OCI-LY3 (cell line): ENCODE measurements at regions not wholly inside any gene's neighbourhood (a gene's known extent, or its start where the extent isn't known, plus 50 kb on each side); places are given as distances from the start of the nearest gene placed in this dataset.

Experiments
- EZH2phosphoT487 ChIP-seq: fragments of 200-600 bp; shearing (Covaris generic); IDR thresholded peaks from 2 replicates; pipeline ENCODE4 v1.6.1; 2018; ENCODE audit warnings: antibody characterized with exemption, mixed run types, low read depth
- TF ChIP-seq, protein P1 (sequence below): fragments of 200-600, 300-600 bp; sonication (generic); IDR thresholded peaks from 2 replicates; pipeline ENCODE4 v1.5.1; 2014; ENCODE audit warnings: antibody characterized with exemption, low read length, low read depth

DNA sequence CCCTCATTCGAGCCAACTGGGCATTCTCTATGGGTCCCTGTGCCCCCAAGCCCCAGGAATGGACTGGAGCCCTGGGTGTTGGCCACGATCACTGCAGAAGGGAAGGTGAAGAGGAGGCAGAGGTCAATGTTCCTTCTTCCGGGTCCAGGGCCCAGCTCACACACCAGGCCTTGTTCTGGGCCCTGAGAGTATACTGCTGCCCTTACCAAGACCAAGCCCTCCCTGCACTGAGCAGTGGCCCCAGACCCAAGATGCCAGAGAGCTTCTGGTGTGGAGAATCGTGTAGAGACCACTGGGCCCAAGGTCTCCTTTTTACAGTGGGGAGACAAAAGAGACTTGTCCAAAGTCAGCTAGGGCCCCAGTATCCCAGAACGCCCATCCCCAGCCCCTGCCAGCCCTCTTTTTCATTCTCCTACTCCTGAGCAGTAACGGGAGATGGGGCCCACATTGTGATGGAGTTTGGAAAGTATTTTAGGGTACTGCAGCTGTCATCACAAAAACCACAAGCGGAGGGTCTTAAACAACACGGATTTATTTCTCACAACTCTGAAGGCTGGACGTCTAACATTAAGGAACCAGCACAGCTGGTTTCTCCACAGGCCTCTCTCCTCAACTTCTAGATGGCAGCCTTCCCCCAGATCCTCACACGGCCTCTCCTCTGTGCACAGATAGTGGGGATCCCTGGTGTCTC lies 79.4 kb downstream of the PDGFA start:
- TF ChIP-seq, protein P1, sequence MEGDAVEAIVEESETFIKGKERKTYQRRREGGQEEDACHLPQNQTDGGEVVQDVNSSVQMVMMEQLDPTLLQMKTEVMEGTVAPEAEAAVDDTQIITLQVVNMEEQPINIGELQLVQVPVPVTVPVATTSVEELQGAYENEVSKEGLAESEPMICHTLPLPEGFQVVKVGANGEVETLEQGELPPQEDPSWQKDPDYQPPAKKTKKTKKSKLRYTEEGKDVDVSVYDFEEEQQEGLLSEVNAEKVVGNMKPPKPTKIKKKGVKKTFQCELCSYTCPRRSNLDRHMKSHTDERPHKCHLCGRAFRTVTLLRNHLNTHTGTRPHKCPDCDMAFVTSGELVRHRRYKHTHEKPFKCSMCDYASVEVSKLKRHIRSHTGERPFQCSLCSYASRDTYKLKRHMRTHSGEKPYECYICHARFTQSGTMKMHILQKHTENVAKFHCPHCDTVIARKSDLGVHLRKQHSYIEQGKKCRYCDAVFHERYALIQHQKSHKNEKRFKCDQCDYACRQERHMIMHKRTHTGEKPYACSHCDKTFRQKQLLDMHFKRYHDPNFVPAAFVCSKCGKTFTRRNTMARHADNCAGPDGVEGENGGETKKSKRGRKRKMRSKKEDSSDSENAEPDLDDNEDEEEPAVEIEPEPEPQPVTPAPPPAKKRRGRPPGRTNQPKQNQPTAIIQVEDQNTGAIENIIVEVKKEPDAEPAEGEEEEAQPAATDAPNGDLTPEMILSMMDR: no peak
- TF ChIP-seq EZH2phosphoT487: no peak
